K562 (cell line): ENCODE measurements at regions not wholly inside any gene's neighbourhood (a gene's known extent, or its start where the extent isn't known, plus 50 kb on each side); places are given as distances from the start of the nearest gene placed in this dataset.

Source experiments
- ATAC-seq: fragments of 200-7000 bp; cut with Tn5 transposase; 3 replicates; pipeline ENCODE4 v1.9.1; 2020; ENCODE audit warnings: moderate library complexity
- BruUV-seq: library from RNA; stranded (reverse); fragments of 400-500 nt; replicated peaks from 2 replicates; lab custom pipeline; 2021; lab: Mats Ljungman, UMichigan
- CTCF ChIA-PET: fragments of 300-600 bp; formaldehyde crosslinking; extraction: SDS; loops from one replicate; lab custom pipeline; 2021; ENCODE audit warnings: low intra/inter-chr PET ratio; lab: Yijun Ruan, JAX
- POLR2A ChIA-PET: fragments of 300-600, 350-650 bp; sonication (Branson Sonifier 250); formaldehyde crosslinking; extraction: SDS; loops from one replicate; lab custom pipeline; 2021; ENCODE audit warnings: antibody characterized with exemption, inconsistent platforms; lab: Yijun Ruan, JAX
- DNase-seq, 4 experiments: peaks; one replicate each; pipeline versions ENCODE4 v3.0.0 to v3.0.0-alpha.2; 2011 to 2018; ENCODE audit warnings: low spot score in 3 of 4, mixed read lengths in 3 of 4; ENCODE audit errors: extremely low read depth in 1 of 4
- FAIRE-seq: peaks from 2 replicates; lab custom pipeline; 2011; peaks lifted over from hg19 to GRCh38; lab: Jason Lieb, UNC
- H2AFZ ChIP-seq: 2 replicates; pipeline ENCODE4 v1.6.0; 2011; ENCODE audit warnings: low read depth, low read length, control low read depth, inconsistent platforms
- H3K27ac ChIP-seq: fragments of 200-600 bp; 3 replicates; pipeline ENCODE4 v1.8.0; 2011; ENCODE audit warnings: low read depth, mild to moderate bottlenecking, control low read depth, inconsistent platforms, low read length, moderate library complexity, mixed read lengths; ENCODE audit errors: extremely low read depth
- H3K27me3 ChIP-seq, 2 experiments: fragments of 300-600 bp in 1 of 2; 2 replicates in 1 of 2; 3 replicates in 1 of 2; pipeline versions ENCODE4 v1.6.0 to v1.8.0; 2011; ENCODE audit warnings: inconsistent platforms in 2 of 2, low read length in 2 of 2, mild to moderate bottlenecking in 1 of 2, mixed read lengths in 1 of 2, moderate library complexity in 1 of 2; ENCODE audit not compliant: control insufficient read depth in 2 of 2, insufficient read depth in 2 of 2
- H3K36me3 ChIP-seq: fragments of 300-600 bp; 3 replicates; pipeline ENCODE4 v1.8.0; 2011; ENCODE audit warnings: mild to moderate bottlenecking, low read length, inconsistent platforms; ENCODE audit not compliant: control insufficient read depth, insufficient read depth
- H3K4me1 ChIP-seq, 2 experiments: fragments of 200-600 bp in 1 of 2; replicated peaks in 1 of 2; 2 replicates in 1 of 2; 3 replicates in 1 of 2; pipeline versions ENCODE4 v1.5.1 to v1.8.0; 2011; ENCODE audit warnings: inconsistent platforms in 2 of 2, low read length in 2 of 2, mild to moderate bottlenecking in 1 of 2, mixed read lengths in 1 of 2, moderate library complexity in 1 of 2; ENCODE audit not compliant: control insufficient read depth in 2 of 2, insufficient read depth in 2 of 2
- H3K4me2 ChIP-seq: 2 replicates; pipeline ENCODE4 v1.6.1; 2011; ENCODE audit warnings: low read length, control low read depth, inconsistent platforms, mixed read lengths; ENCODE audit not compliant: insufficient read depth
- H3K4me3 ChIP-seq: fragments of 200-600 bp; sonication (generic), shearing (Covaris generic); 2 replicates; pipeline ENCODE4 v1.5.1; 2016; ENCODE audit warnings: control low read depth, inconsistent platforms
- H3K79me2 ChIP-seq: fragments of 200-600 bp; 3 replicates; pipeline ENCODE4 v1.8.0; 2011; ENCODE audit warnings: low read length, inconsistent platforms; ENCODE audit not compliant: control insufficient read depth, insufficient read depth
- H3K9ac ChIP-seq, 2 experiments: 2 replicates each; pipeline versions ENCODE4 v1.6.0 to v1.6.1; 2011; ENCODE audit warnings: low read depth in 2 of 2, low read length in 2 of 2, control low read depth in 1 of 2, inconsistent platforms in 1 of 2, mild to moderate bottlenecking in 1 of 2, mixed read lengths in 1 of 2; ENCODE audit not compliant: insufficient read depth in 1 of 2
- H3K9me1 ChIP-seq: one replicate; pipeline ENCODE4 v1.6.0; 2011; ENCODE audit warnings: inconsistent platforms, mild to moderate bottlenecking, low read length, moderate library complexity; ENCODE audit not compliant: control insufficient read depth, insufficient read depth
- H3K9me3 ChIP-seq: replicated peaks from 2 replicates; pipeline ENCODE4 v1.5.1; 2011; ENCODE audit warnings: low read depth, low read length, inconsistent platforms; ENCODE audit not compliant: control insufficient read depth, insufficient read depth
- H4K20me1 ChIP-seq: replicated peaks from 2 replicates; pipeline ENCODE4 v1.6.1; 2011; ENCODE audit warnings: low read length, inconsistent platforms, mixed read lengths; ENCODE audit not compliant: control insufficient read depth, insufficient read depth
- CEBPG ChIP-seq, 3 experiments: fragments of 200-800 bp in 1 of 3; sonication (Bioruptor generic) in 1 of 3; sonication (generic) in 1 of 3; formaldehyde crosslinking in 1 of 3; IDR thresholded peaks in 2 of 3; conservative IDR thresholded peaks in 1 of 3; 2 replicates each; pipeline versions ENCODE4 v1.6.1 to v1.8.0; 2016 to 2022; ENCODE audit warnings: missing compliant biosample characterization in 2 of 3, missing genetic modification characterization in 2 of 3, mild to moderate bottlenecking in 1 of 3, missing genetic modification reagents in 1 of 3
- ESRRA ChIP-seq: fragments of 450-650 bp; IDR thresholded peaks from 2 replicates; pipeline ENCODE4 v1.6.1; 2014; ENCODE audit warnings: low read depth, mild to moderate bottlenecking, moderate library complexity, borderline replicate concordance
- ESRRB ChIP-seq: fragments of 250-450 bp; sonication (Bioruptor Pico); IDR thresholded peaks from 2 replicates; pipeline ENCODE4 v1.5.0; 2020; ENCODE audit warnings: mild to moderate bottlenecking, moderate library complexity, borderline replicate concordance
- KAT8 ChIP-seq: fragments of 450-650 bp; IDR thresholded peaks from 2 replicates; pipeline ENCODE4 v1.6.1; 2016; ENCODE audit warnings: low read depth, mild to moderate bottlenecking
- MED1 ChIP-seq: sonication (generic); formaldehyde crosslinking; IDR thresholded peaks from 2 replicates; pipeline ENCODE4 v1.8.1; 2023; ENCODE audit warnings: missing genetic modification reagents, borderline replicate concordance
- NR2C1 ChIP-seq, 2 experiments: fragments of 450-650 bp; IDR thresholded peaks; 2 replicates each; pipeline ENCODE4 v1.6.1; 2017; ENCODE audit warnings: mild to moderate bottlenecking in 2 of 2, antibody characterized with exemption in 1 of 2, inconsistent platforms in 1 of 2, missing compliant biosample characterization in 1 of 2, missing genetic modification characterization in 1 of 2
- NR2C2 ChIP-seq, 2 experiments: fragments of 200-800 bp in 1 of 2; sonication (Bioruptor generic) in 1 of 2; sonication (generic) in 1 of 2; formaldehyde crosslinking in 1 of 2; IDR thresholded peaks; 2 replicates each; pipeline versions ENCODE4 v1.6.1 to v1.8.0; 2016 to 2022; ENCODE audit warnings: mild to moderate bottlenecking in 1 of 2, missing compliant biosample characterization in 1 of 2, missing genetic modification characterization in 1 of 2, missing genetic modification reagents in 1 of 2
- TRIM24 ChIP-seq, 2 experiments: fragments of 450-650 bp; IDR thresholded peaks; 2 replicates each; pipeline ENCODE4 v1.6.1; 2016
- in situ Hi-C: fragments of 300-500 bp; cut with MboI; formaldehyde crosslinking; loops from 4 replicates; pipeline ENCODE4 v1.15.0; 2018; ENCODE audit warnings: inconsistent platforms, mixed read lengths
- intact Hi-C: fragments of 100-400 bp; cut with micrococcal nuclease; formaldehyde crosslinking; loops from 2 replicates; pipeline ENCODE4 v1.14.2; 2022

DNA sequence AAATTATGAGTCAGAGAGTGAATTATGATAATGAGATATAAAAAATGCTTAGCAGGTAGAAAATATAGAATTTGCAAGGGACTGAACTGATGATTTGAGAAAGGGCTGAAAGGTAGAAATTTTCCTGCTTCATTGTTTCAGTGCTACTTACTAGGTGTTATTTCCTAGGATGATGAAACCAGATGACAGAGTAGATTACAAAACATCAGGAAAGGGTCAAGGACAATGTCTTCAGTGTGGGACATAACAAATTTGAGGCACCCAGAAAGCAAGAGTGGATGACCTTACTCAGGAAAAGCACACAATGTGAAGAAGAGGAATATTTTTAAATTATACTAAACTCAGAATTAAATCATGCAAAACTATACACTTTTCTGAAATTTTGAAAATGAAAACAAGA lies 102.1 kb downstream of the SHCBP1 start:
- Histone ChIP-seq H3K36me3 (no peaks in the 10 kb centered on the region), H3K27me3 (no peaks in the 10 kb centered on the region), H3K4me1 (no peaks in the 10 kb centered on the region), H4K20me1 (no peaks in the 10 kb centered on the region), H3K9me1 (no peaks in the 10 kb centered on the region), H3K79me2 (no peaks in the 10 kb centered on the region), H3K9ac (no peak overlapping the region), H2AFZ (no peak overlapping the region), H3K4me2 (no peak overlapping the region), H3K9me3 (no peaks in the 10 kb centered on the region), H3K4me3 (no peak overlapping the region), H3K27ac (no peak overlapping the region)
- ChIA-PET POLR2A (no interaction called here), CTCF (no interaction called here)
- DNase-seq (no peak), ATAC-seq (no peak), FAIRE-seq (no peak)
- in situ Hi-C loops (no loop called here), intact Hi-C loops (no loop called here)
- TF ChIP-seq KAT8, result no peak
- TF ChIP-seq ESRRB (CRISPR knock-in tag), result no peak
- TF ChIP-seq NR2C2 (CRISPR knock-in tag; IDR thresholded peaks at IDR 0.05), result no peak
- peak; percentile 20; the same call in 1 of the 2 replicates for TF ChIP-seq NR2C2 (tag; IDR thresholded peaks at IDR 0.05)
- peak; percentile 65; the same call in 1 of the 2 replicates for TF ChIP-seq ESRRA
- no peak for TF ChIP-seq CEBPG (CRISPR knock-in tag; IDR thresholded peaks at IDR 0.05)
- peak in 1 of 2 experiments; percentile 79; a peak in 2 of 4 replicates for TF ChIP-seq CEBPG (tag; conservative IDR thresholded peaks at IDR 0.05 in 1 of 2, IDR thresholded peaks at IDR 0.05 in 1 of 2)
- peak in 1 of 2 experiments; percentile 80; a peak in 2 of 4 replicates for TF ChIP-seq TRIM24 (IDR thresholded peaks at IDR 0.05)
- no peak for TF ChIP-seq NR2C1 (IDR thresholded peaks at IDR 0.05)
- peak; percentile 46; the same call in 1 of the 2 replicates for TF ChIP-seq NR2C1 (tag; IDR thresholded peaks at IDR 0.05)
- TF ChIP-seq MED1, result no peak
- BruUV-seq, result no TSS peak
